ENCODE measurements at regions not wholly inside any gene's neighbourhood (a gene's known extent, or its start where the extent isn't known, plus 50 kb on each side); places are given as distances from the start of the nearest gene placed in this dataset.
A peak's percentile ranks its signal among the peaks of the same experiment; 100 is the strongest.
"Not testable (repeated sequence)": the region's sequence is repeated elsewhere in the genome, so short reads cannot be mapped to it uniquely, and the experiment has no call there.

GRCh38 chr2:16777123-16777870 lies 111.7 kb upstream of the CYRIA start:
- DNase-seq = no peak

GRCh38 chr2:16775899-16776231 lies 110.2 kb upstream of the CYRIA start:
- DNase-seq = no peak

DNA sequence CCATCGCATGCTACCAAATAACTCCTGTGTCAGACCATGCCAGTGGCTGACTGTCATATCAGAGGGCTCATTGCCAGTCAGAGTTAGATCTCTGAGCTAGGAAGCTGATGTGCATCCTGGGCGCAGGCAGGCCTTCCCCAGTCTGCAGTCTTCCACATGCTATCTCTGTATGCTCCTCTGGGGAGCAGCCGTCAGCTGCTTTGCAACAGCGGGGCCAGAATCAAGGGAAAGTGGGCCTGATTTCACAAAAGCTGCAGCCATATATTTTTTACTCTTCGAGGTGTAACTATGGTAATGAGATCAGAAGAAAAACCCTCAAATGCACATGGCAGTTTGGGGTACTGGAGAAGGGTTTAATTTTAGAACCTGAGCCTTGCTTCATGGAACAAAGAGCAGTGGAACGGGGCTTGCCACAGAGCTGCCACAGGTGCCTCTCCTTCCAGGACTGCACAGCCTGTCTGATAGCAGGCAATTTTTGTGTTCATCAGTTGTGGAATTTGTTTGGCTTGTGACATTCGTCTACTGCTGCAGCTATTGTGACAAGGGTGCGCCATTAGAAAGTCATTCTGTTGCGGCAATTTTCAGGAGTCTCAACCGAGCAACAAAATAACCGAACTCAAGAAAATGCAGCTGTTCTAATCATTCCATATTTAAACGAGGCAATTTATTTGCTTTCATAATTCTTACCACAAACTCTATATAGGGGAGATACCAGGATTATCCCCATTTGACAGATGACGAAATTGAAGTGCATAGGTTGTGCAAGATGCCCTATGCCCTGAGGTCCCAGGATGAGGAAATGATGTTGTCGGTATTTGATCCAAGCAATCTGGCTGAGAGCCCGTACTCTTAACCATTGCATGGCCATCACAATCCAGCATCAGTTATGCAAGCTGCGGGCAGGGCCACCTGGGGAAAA lies 109.6 kb upstream of the CYRIA start:
- DNase-seq = peak; percentile 9 to 56

- no peak for DNase-seq
Observed at GRCh38 chr2:16774091-16774490, 108.5 kb upstream of the CYRIA start.

GRCh38 chr2:16773080-16773713 lies 107.6 kb upstream of the CYRIA start:
- DNase-seq = peak; percentile 32 to 79

DNA sequence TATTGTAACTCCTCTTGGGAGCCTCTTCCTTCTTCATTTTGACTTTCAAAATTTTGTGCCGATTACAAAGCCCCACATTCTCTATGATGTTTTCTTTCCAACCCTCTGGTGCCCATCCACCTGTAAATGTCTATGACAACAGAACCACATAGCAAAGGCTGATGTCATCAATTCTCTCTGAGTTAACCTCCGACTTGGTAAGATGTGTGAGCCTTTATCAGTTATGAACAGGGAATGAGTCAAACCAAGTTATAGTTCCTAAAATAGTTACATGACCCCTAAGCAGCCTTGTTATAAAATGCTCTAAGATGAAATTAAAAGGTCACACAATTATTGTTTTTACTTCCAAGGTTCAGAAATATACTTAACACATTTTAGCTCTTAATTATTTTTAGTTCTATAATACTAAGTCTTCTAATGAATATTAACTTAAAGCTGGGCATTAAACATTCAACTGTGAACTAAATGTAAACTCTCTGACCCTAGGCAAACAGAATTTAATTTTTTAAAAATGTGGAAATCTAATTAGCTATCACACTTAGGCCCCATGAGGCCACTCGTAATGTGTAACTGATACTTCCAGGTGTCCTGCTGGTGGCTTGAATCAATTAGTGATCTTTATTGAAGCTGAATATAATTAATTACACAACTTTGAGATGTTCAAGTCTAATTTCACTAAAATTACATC lies 102.3 kb upstream of the CYRIA start:
- DNase-seq = no peak

- DNase-seq = no peak
Observed at GRCh38 chr2:16765356-16765755, 99.7 kb upstream of the CYRIA start.

- DNase-seq = no peak
Observed at GRCh38 chr2:16764487-16764886, 98.9 kb upstream of the CYRIA start.

DNA sequence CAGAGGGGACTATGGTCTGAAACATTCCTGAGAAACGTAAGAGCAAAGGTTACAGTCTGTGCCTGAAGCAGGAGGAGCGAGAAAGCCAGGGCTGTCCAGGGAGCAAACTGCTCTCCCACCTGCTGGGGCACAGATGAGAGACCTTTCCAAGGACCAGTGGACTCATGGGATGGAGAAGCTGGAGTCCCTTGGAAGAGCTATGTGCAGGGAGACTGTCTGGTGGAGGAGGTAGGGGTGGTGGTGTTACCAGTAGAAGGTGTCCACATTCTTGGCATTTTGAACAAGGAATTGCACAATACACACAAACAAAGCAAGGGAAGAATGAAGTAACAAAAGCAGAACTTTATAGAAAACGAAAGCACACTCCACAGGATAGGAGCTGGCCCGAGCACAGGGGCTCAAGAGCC lies 97.9 kb upstream of the CYRIA start:
- no peak for DNase-seq

DNA sequence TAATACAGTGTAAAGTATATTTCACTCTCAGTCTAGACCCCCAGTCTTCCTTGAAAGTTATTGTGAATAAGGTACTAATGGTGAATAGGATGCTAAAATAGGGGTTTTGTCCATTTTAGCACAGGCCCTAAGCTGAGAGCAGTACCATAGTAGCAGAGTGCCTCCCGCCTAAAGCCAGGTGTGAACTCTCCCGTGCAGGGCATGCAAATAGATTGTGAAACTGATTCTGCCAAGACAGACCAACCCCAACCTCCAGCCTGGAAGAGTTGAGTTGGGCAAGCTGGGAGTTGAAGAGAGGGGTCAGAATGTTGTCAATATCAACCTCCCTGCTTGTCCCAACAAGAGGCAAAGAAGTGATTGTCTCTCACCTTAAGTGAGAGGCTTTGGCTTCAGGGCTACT lies 97.4 kb upstream of the CYRIA start:
- DNase-seq = no peak

- no peak for DNase-seq
Observed at GRCh38 chr2:16760426-16760825, 94.8 kb upstream of the CYRIA start.

GRCh38 chr2:16756831-16757644 lies 91.4 kb upstream of the CYRIA start:
- peak; percentile 66 to 67 for DNase-seq

- no peak for DNase-seq
Observed at GRCh38 chr2:16755442-16755841, 89.8 kb upstream of the CYRIA start.

GRCh38 chr2:16753025-16753424 lies 87.4 kb upstream of the CYRIA start:
- DNase-seq = not testable (repeated sequence)

DNA sequence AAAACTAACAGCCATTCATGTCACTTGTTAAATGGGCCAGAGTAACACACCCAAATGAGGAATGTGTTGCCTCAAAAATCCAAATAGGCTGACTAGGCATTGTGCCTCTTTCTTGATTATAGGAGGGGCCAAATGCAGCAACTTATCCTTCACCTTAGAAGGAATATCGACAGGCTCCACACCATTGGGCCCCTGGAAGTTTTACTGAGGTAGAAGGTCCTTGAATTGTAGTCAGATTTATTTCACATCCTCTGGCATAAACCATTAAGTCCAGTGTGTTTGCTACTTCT lies 85.2 kb upstream of the CYRIA start:
- not testable (repeated sequence) for DNase-seq

- DNase-seq = no peak
Observed at GRCh38 chr2:16750175-16750924, 84.7 kb upstream of the CYRIA start.

DNA sequence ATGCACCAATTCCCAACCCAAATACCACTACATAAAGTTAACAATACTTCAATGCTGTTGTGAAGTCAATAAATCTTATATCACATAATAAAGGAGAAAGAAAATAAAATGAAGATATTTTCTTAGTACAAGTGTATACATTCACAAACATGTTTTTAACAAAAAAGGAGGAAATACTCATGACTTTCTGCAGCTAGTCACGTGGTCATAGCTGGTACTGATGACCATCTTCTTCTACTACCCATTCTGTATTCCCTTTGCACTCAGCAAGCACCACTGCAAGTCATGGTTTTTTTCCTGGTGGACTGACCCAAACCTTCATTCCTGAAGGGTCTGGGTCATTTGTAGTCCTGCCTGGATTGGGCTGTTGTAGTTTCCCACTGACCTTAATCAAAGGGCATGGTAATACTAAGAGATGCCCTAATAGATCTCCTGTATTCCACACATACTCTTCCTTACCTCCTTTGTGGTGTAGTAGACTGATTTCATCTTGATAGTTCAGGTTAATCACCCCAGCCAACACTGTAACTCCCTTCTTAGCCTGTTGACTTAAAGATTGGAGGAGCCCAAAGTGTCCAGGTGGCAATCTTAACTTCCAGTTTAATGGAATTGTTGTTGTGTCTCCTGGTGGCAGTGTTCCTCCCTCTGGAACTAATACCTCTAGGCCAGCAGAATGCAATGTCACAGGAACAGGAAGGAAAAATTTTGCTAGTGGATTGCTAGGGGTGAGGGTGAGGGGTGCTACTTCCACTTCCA lies 83.1 kb upstream of the CYRIA start:
- DNase-seq = not testable (repeated sequence)

GRCh38 chr2:16747689-16748088 lies 82.1 kb upstream of the CYRIA start:
- DNase-seq = no peak

- no peak for DNase-seq
Observed at GRCh38 chr2:16747257-16747656, 81.6 kb upstream of the CYRIA start.

- DNase-seq = no peak
Observed at GRCh38 chr2:16746833-16747232, 81.2 kb upstream of the CYRIA start.

GRCh38 chr2:16746329-16746728 lies 80.7 kb upstream of the CYRIA start:
- DNase-seq = no peak

All from hippocampal formation (tissue), 2 donors.